PFSK-1 (cell line): ENCODE measurements at regions not wholly inside any gene's neighbourhood (a gene's known extent, or its start where the extent isn't known, plus 50 kb on each side); places are given as distances from the start of the nearest gene placed in this dataset.

Experiments used
- POLR2AphosphoS5 ChIP-seq: IDR thresholded peaks from 2 replicates; pipeline ENCODE4 v1.6.1; 2012; ENCODE audit warnings: low read depth, mild to moderate bottlenecking, control low read depth, low read length, moderate library complexity
- SIN3A ChIP-seq: IDR thresholded peaks from 2 replicates; pipeline ENCODE4 v1.6.1; 2012; ENCODE audit warnings: mild to moderate bottlenecking, low read length, moderate library complexity, borderline replicate concordance; ENCODE audit not compliant: insufficient read depth
- TAF1 ChIP-seq: IDR thresholded peaks from 2 replicates; pipeline ENCODE4 v1.6.1; 2012; ENCODE audit warnings: low read length, control low read depth, borderline replicate concordance; ENCODE audit not compliant: insufficient read depth
- TF ChIP-seq, protein P1 (sequence below), 2 experiments: IDR thresholded peaks; 2 replicates each; pipeline versions ENCODE4 v1.6.1 to v1.8.0; 2011 to 2012; ENCODE audit warnings: low read depth in 2 of 2, low read length in 2 of 2, control low read depth in 1 of 2, inconsistent platforms in 1 of 2, mild to moderate bottlenecking in 1 of 2, moderate library complexity in 1 of 2; ENCODE audit not compliant: insufficient read depth in 1 of 2

DNA sequence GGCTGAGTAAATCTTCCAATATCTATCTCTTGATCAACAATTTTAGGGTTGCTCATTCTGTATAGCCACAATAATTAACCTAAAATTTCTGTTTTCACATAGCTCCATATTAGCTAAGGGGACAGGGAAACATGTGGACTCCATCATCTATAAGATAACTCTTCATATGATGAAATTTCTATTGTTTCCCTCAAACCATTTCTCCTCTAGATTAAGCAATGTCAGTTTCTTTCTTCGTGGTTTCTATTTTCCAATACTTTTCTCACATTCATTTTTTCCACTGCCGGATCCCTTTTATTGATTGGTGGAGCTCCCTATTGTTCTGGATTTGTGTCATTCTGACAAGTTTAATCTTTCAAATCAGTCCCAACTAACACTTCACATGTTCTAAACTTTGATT lies 1221.3 kb upstream of the ZEB2 start:
- TF ChIP-seq SIN3A: no peak
- TF ChIP-seq, protein P1, sequence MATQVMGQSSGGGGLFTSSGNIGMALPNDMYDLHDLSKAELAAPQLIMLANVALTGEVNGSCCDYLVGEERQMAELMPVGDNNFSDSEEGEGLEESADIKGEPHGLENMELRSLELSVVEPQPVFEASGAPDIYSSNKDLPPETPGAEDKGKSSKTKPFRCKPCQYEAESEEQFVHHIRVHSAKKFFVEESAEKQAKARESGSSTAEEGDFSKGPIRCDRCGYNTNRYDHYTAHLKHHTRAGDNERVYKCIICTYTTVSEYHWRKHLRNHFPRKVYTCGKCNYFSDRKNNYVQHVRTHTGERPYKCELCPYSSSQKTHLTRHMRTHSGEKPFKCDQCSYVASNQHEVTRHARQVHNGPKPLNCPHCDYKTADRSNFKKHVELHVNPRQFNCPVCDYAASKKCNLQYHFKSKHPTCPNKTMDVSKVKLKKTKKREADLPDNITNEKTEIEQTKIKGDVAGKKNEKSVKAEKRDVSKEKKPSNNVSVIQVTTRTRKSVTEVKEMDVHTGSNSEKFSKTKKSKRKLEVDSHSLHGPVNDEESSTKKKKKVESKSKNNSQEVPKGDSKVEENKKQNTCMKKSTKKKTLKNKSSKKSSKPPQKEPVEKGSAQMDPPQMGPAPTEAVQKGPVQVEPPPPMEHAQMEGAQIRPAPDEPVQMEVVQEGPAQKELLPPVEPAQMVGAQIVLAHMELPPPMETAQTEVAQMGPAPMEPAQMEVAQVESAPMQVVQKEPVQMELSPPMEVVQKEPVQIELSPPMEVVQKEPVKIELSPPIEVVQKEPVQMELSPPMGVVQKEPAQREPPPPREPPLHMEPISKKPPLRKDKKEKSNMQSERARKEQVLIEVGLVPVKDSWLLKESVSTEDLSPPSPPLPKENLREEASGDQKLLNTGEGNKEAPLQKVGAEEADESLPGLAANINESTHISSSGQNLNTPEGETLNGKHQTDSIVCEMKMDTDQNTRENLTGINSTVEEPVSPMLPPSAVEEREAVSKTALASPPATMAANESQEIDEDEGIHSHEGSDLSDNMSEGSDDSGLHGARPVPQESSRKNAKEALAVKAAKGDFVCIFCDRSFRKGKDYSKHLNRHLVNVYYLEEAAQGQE (IDR thresholded peaks at IDR 0.05; ENCODE audit: insufficient read depth in 1 of 2, low read depth in 2 of 2, low read length in 2 of 2): no peak
- no peak for TF ChIP-seq POLR2AphosphoS5
- TF ChIP-seq TAF1: no peak
